Immature natural killer cell (primary cell): ENCODE measurements at regions not wholly inside any gene's neighbourhood (a gene's known extent, or its start where the extent isn't known, plus 50 kb on each side); places are given as distances from the start of the nearest gene placed in this dataset.
A peak's percentile ranks its signal among the peaks of the same experiment; 100 is the strongest.

Source experiments
- DNase-seq, 3 donors: peaks; one replicate each; pipeline ENCODE4 v3.0.0; 2022; ENCODE audit warnings: mixed read lengths in 1 of 3
- H3K27ac Mint-ChIP-seq, 6 donors: one replicate each; pipeline ENCODE4 v1.8.0; 2020; ENCODE audit warnings: mixed read lengths in 6 of 6, mild to moderate bottlenecking in 5 of 6, inconsistent platforms in 4 of 6, moderate library complexity in 3 of 6
- H3K27me3 Mint-ChIP-seq, 3 donors: one replicate each; pipeline ENCODE4 v1.8.0; 2020 to 2021; ENCODE audit warnings: low read depth in 3 of 3, mild to moderate bottlenecking in 3 of 3, mixed read lengths in 3 of 3, moderate library complexity in 3 of 3, inconsistent platforms in 1 of 3
- H3K36me3 Mint-ChIP-seq, 3 donors: one replicate each; pipeline ENCODE4 v1.8.0; 2020; ENCODE audit warnings: mixed read lengths in 3 of 3, inconsistent platforms in 2 of 3, mild to moderate bottlenecking in 2 of 3
- H3K4me1 Mint-ChIP-seq, 2 donors: one replicate each; pipeline ENCODE4 v1.8.0; 2020; ENCODE audit warnings: inconsistent platforms in 2 of 2, mild to moderate bottlenecking in 2 of 2, mixed read lengths in 2 of 2, moderate library complexity in 1 of 2
- H3K4me3 Mint-ChIP-seq, 5 donors: one replicate each; pipeline ENCODE4 v1.8.0; 2020; ENCODE audit warnings: mild to moderate bottlenecking in 5 of 5, mixed read lengths in 5 of 5, inconsistent platforms in 3 of 5, moderate library complexity in 3 of 5
- H3K9me3 Mint-ChIP-seq, 6 donors: one replicate each; pipeline ENCODE4 v1.8.0; 2020; ENCODE audit warnings: mild to moderate bottlenecking in 6 of 6, mixed read lengths in 6 of 6, inconsistent platforms in 4 of 6, moderate library complexity in 3 of 6

- no peak overlapping the region for H3K4me3 Mint-ChIP-seq
- no peaks in the 10 kb centered on the region for H3K9me3 Mint-ChIP-seq
- DNase-seq = no peak
- H3K36me3 Mint-ChIP-seq = peaks cover 0 to 2% (median 0%) of the 10 kb centered on the region in 3 donors
- peaks cover 19 to 30% (median 24%) of the 10 kb centered on the region in 3 donors for H3K27me3 Mint-ChIP-seq
- H3K27ac Mint-ChIP-seq = no peak overlapping the region
- H3K4me1 Mint-ChIP-seq = no peaks in the 10 kb centered on the region
Observed at GRCh38 chr19:5392486-5392885, 51.9 kb upstream of the PTPRS start.

GRCh38 chr19:5393088-5393487, 52.5 kb upstream of the PTPRS start:
- Mint-ChIP-seq H3K4me1 (no peaks in the 10 kb centered on the region), H3K27me3 (peaks cover 20 to 30% (median 25%) of the 10 kb centered on the region in 3 donors), H3K27ac (peak overlapping the region in 1 of 6 donors; percentile 8), H3K4me3 (no peak overlapping the region), H3K36me3 (no peaks in the 10 kb centered on the region), H3K9me3 (no peaks in the 10 kb centered on the region)
- no peak for DNase-seq

DNA sequence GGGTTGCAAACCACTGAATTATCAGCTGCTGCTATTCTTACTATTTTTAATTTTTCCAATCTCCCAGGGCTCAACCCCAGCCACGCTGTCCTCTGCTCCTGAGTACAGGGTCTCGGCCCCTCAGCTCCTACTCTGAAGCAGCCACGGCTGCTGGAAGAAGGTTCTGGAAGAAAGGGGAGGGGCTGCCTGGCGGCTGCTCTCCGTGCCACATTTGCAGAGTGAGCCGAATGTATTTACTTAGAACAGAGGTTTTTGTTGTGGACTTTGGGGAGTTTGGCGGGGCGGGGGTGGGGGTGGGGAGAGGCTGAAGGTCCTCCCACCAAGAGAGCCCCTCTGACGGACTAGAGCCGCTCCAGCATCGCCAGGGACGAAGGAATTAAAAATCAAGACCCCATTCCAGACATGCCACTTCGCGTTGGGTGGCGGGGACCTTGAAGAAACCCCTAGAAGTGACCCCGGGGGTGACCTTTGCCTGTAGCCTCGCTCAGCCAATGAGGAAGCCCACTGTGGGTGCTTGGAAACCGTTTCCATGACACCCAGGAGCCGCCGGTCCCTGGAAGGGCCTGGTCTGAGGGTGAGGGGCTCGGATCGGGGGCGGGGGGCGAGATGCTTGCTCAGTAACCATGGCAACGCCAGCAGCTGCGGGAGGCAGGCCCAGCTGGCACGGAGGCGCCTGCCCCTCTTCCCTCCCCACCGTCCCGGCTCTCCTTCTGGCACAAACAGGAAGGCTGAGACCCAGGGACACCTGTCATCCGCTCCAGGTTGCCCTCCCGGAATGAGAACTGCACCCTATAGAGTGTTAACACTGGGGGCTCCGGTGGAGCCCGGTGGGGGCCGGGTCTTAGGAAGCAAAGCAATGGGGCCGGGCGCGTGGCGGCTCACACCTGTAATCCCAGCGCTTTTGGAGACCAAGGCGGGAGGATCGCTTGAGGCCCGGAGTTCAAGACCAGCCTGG, 54.2 kb upstream of the PTPRS start:
- no peak for DNase-seq
- H3K27ac Mint-ChIP-seq = no peak overlapping the region
- no peaks in the 10 kb centered on the region for H3K4me1 Mint-ChIP-seq
- peaks cover 20 to 26% (median 25%) of the 10 kb centered on the region in 3 donors for H3K27me3 Mint-ChIP-seq
- H3K9me3 Mint-ChIP-seq = no peaks in the 10 kb centered on the region
- no peaks in the 10 kb centered on the region for H3K36me3 Mint-ChIP-seq
- H3K4me3 Mint-ChIP-seq = no peak overlapping the region

DNA sequence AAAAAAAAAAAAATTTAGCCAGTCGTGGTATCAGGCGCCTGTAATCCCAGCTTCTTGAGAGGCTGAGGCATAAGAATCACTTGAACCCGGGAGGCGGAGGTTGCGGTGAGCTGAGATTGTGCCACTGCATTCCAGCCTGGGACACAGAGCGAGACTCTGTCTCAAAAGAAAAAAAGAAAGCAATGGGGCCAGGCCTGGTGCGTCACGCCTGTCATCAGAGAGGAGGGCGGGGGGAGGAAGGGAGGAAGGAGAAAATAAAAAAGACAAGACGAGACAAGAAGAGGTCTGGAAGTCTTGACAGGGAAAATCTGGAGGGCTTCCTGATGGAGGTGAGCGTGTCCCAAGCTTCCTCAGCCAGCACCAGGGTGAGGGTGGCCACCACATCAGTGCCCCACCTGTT, 54.9 kb upstream of the PTPRS start:
- peaks cover 20 to 25% (median 24%) of the 10 kb centered on the region in 3 donors for H3K27me3 Mint-ChIP-seq

DNA sequence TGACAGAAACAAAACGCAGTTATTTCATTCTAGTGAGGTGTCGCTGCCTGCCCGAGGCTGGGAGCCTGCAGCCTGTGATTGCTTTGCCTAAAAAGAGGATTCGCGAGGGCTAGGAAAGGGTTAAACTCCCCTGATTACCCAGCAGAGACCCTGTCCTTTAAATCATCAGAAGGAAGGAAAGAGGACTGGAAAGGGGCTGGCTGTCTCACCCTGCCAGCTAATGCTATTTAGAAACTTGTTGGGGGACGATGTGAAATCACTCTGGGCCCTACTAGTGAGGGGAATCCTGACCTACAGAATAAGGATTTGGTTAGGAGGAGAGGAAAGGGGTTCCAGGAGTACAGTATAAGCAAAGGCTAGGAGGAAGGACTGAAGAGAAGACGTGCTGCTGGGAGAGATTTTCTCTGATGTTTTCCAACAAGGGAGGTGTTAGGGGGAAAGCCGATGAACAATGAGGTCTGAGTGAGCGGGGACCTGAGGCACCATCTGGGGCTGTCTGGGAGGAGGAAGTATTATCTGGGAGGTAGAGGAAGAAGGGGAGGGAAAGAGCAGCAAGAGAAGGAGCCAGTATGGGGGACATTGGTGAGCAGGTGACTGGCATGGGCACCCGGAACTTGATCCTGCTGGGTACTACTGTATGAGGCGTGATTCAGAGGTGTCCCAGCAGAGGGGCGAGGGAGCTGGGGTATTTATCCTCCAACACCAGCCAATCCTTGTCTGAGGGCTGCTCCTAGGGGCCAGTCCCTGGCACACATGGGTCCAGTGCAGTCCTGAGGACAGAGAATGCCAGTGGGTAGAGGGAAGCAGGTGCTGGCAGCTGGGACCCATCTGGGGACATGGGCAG, 55.7 kb upstream of the PTPRS start:
- Mint-ChIP-seq H3K27me3 (peaks cover 20 to 25% (median 23%) of the 10 kb centered on the region in 3 donors), H3K27ac (no peak overlapping the region), H3K4me1 (no peaks in the 10 kb centered on the region), H3K36me3 (no peaks in the 10 kb centered on the region), H3K4me3 (no peak overlapping the region), H3K9me3 (no peaks in the 10 kb centered on the region)
- no peak for DNase-seq

More for the DNA sequence above, 54.9 kb upstream of the PTPRS start:
- no peaks in the 10 kb centered on the region for H3K36me3 Mint-ChIP-seq
- no peak overlapping the region for H3K27ac Mint-ChIP-seq
- H3K4me3 Mint-ChIP-seq = no peak overlapping the region
- no peaks in the 10 kb centered on the region for H3K9me3 Mint-ChIP-seq
- DNase-seq = no peak
- H3K4me1 Mint-ChIP-seq = no peaks in the 10 kb centered on the region

- DNase-seq = no peak
- no peaks in the 10 kb centered on the region for H3K36me3 Mint-ChIP-seq
- peaks cover 20 to 24% (median 20%) of the 10 kb centered on the region in 3 donors for H3K27me3 Mint-ChIP-seq
Observed at GRCh38 chr19:5396963-5397362, 56.4 kb upstream of the PTPRS start.

DNA sequence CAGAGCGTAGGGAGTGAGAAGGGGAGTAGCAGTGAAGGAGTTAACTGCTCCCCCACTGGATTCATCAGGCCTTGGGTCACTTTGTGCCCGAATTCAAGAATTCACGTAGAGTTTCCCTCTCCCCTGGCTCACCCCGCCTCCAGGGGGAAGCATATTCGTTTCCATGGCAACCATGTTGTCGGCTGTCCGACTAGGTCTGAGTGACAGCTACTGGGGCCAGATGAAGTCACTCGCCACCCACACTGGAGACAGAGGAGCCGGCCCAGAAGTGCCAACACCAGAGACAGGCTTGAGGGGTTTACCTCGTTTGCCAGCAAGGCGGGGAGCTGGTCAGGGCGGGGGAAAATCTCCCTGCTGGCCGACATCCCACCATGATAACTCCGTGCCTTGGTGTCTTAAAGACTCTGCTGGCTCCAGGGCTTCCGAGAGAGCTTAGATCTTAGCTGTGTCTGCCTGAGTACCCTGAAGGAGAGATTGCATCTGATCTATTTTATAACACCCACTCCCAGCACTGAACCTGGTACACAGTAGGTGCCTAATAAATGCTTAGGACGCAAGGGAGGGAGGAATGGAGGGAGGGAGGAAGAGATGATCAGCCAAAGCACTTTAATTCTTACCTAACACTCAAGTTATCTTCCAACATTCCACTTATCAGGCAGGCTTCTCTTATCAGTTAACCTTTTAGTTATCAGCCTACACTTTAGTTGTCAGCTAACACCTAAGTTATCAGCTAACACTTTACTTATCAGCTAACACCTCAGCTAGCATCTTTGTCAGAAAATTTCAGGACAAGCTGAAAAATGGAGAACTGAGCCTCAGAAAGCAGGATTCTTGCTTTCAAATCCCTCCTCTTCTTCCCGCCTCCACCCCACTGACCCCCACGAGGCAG, 57.2 kb upstream of the ZNRF4 start:
- Mint-ChIP-seq H3K9me3 (no peaks in the 10 kb centered on the region), H3K4me1 (no peaks in the 10 kb centered on the region), H3K4me3 (no peak overlapping the region), H3K27ac (no peak overlapping the region), H3K36me3 (no peaks in the 10 kb centered on the region), H3K27me3 (peaks cover 16 to 20% (median 20%) of the 10 kb centered on the region in 3 donors)
- DNase-seq = peak in 1 of 3 donors; percentile 2

More at GRCh38 chr19:5396963-5397362, 56.4 kb upstream of the PTPRS start:
- no peak overlapping the region for H3K4me3 Mint-ChIP-seq
- no peaks in the 10 kb centered on the region for H3K4me1 Mint-ChIP-seq
- H3K9me3 Mint-ChIP-seq = no peaks in the 10 kb centered on the region
- H3K27ac Mint-ChIP-seq = no peak overlapping the region

DNA sequence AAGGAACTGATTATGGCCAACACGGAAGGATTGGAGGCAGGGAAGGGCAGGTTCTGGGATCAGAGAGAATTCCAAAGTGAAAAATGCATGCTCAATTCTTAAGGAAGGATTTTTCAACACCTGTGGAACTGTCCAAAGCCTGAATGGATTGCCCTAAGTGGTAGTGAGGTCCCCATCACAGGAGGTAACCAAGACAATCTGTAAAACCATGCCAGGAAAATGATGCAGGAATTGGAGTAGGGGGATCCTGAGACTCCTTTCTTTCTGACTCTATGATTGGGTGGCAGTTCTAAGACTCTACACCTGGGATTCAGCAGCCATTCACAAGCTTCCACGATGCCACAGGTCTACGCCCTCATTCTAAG, 56.5 kb upstream of the ZNRF4 start:
- no peaks in the 10 kb centered on the region for H3K36me3 Mint-ChIP-seq
- H3K27me3 Mint-ChIP-seq = peaks cover 15 to 18% (median 17%) of the 10 kb centered on the region in 3 donors
- no peaks in the 10 kb centered on the region for H3K9me3 Mint-ChIP-seq
- H3K27ac Mint-ChIP-seq = no peak overlapping the region
- no peak overlapping the region for H3K4me3 Mint-ChIP-seq
- no peaks in the 10 kb centered on the region for H3K4me1 Mint-ChIP-seq
- DNase-seq = no peak

GRCh38 chr19:5403968-5404640, 51.1 kb upstream of the ZNRF4 start:
- peak; percentile 19 to 30 (median 26) for DNase-seq
- no peak overlapping the region for H3K4me3 Mint-ChIP-seq
- no peaks in the 10 kb centered on the region for H3K36me3 Mint-ChIP-seq
- peaks cover 0 to 8% (median 6%) of the 10 kb centered on the region in 3 donors for H3K27me3 Mint-ChIP-seq
- no peaks in the 10 kb centered on the region for H3K4me1 Mint-ChIP-seq
- H3K9me3 Mint-ChIP-seq = peaks cover 0 to 7% (median 0%) of the 10 kb centered on the region in 6 donors
- H3K27ac Mint-ChIP-seq = no peak overlapping the region
